Testis (tissue), 2 donors: ENCODE measurements at regions not wholly inside any gene's neighbourhood (a gene's known extent, or its start where the extent isn't known, plus 50 kb on each side); places are given as distances from the start of the nearest gene placed in this dataset.

Source experiments
- POLR2A ChIP-seq: fragments of 450-650 bp; IDR thresholded peaks from one replicate; pipeline ENCODE4 v1.6.1; 2017; ENCODE audit warnings: antibody characterized with exemption, mild to moderate bottlenecking, moderate library complexity
- TF ChIP-seq, protein P1 (sequence below), 3 experiments: fragments of 450-650 bp in 2 of 3; fragments of 200-600 bp in 1 of 3; sonication (generic) in 1 of 3; IDR thresholded peaks; one replicate each; pipeline ENCODE4 v1.5.1; 2016 to 2019; ENCODE audit warnings: antibody characterized with exemption in 3 of 3, mild to moderate bottlenecking in 2 of 3, moderate library complexity in 1 of 3

DNA sequence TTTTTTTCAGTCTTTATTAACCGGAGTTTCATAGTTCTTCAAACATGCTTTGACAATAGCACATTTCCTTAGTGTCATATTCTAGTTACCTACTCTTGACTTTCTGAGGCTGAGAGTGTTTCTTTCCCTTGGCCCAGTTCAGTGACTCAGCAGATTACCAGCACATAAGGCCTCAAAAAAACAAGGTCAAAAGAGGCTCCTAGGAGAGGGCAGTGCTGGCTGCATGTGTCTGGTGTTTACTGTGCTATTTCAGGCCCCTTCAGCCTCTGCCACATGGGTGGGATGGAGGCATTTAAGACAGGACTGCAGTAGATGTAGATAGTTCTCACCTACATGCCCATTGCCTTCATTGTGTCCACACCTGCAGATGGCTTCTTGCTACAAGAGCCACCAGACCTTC is 198.2 kb upstream of the SSTR4 start:
- TF ChIP-seq, protein P1, sequence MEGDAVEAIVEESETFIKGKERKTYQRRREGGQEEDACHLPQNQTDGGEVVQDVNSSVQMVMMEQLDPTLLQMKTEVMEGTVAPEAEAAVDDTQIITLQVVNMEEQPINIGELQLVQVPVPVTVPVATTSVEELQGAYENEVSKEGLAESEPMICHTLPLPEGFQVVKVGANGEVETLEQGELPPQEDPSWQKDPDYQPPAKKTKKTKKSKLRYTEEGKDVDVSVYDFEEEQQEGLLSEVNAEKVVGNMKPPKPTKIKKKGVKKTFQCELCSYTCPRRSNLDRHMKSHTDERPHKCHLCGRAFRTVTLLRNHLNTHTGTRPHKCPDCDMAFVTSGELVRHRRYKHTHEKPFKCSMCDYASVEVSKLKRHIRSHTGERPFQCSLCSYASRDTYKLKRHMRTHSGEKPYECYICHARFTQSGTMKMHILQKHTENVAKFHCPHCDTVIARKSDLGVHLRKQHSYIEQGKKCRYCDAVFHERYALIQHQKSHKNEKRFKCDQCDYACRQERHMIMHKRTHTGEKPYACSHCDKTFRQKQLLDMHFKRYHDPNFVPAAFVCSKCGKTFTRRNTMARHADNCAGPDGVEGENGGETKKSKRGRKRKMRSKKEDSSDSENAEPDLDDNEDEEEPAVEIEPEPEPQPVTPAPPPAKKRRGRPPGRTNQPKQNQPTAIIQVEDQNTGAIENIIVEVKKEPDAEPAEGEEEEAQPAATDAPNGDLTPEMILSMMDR (IDR thresholded peaks at IDR 0.05), result no peak
- TF ChIP-seq POLR2A, result no peak
